ENCODE measurements at regions not wholly inside any gene's neighbourhood (a gene's known extent, or its start where the extent isn't known, plus 50 kb on each side); places are given as distances from the start of the nearest gene placed in this dataset.
"Not testable (repeated sequence)": the region's sequence is repeated elsewhere in the genome, so short reads cannot be mapped to it uniquely, and the experiment has no call there.

- H3K4me1 ChIP-seq (ENCODE audit: insufficient read depth, low read length): no peaks in the 10 kb centered on the region
- Mint-ChIP-seq H3K4me3 (ENCODE audit: unreplicated experiment) (no peak overlapping the region), H3K27ac (ENCODE audit: unreplicated experiment) (no peak overlapping the region), H3K27me3 (ENCODE audit: low read depth, unreplicated experiment) (peaks cover 13% of the 10 kb centered on the region), H3K4me1 (ENCODE audit: low read depth, unreplicated experiment) (peaks cover 8% of the 10 kb centered on the region), H3K9me3 (ENCODE audit: unreplicated experiment) (peaks cover 11% of the 10 kb centered on the region), H3K36me3 (ENCODE audit: low read depth, unreplicated experiment) (no peaks in the 10 kb centered on the region)
- no peak overlapping the region for H3K27ac ChIP-seq (ENCODE audit: low read depth, low read length)
- no peak for DNase-seq (ENCODE audit: low read depth)
- H3K36me3 ChIP-seq (ENCODE audit: insufficient read depth, low read length): no peaks in the 10 kb centered on the region
- no peak overlapping the region for H3K9ac ChIP-seq (ENCODE audit: low read length)
- H4K20me1 ChIP-seq (ENCODE audit: insufficient read depth, low read length): no peaks in the 10 kb centered on the region
- no peak overlapping the region for H3K4me2 ChIP-seq (ENCODE audit: low read length)
- FAIRE-seq: no peak
- H3K4me3 ChIP-seq (ENCODE audit: insufficient read depth, low read depth, low read length): no peak overlapping the region
- no peak for TF ChIP-seq EZH2 (IDR thresholded peaks at IDR 0.05; ENCODE audit: insufficient read depth, low read length)
- TF ChIP-seq CTCF (IDR thresholded peaks at IDR 0.05; ENCODE audit: insufficient read depth, low read depth, low read length): no peak
- H2AFZ ChIP-seq (ENCODE audit: low read depth, low read length): no peak overlapping the region
- H3K79me2 ChIP-seq (ENCODE audit: insufficient read depth, low read length): no peaks in the 10 kb centered on the region
- no peaks in the 10 kb centered on the region for H3K27me3 ChIP-seq (ENCODE audit: insufficient read depth, low read length)
- H3K9me3 ChIP-seq (ENCODE audit: insufficient read depth, low read depth, low read length): no peaks in the 10 kb centered on the region
Measured at GRCh38 chr3:13998831-13999230, 119.0 kb upstream of the WNT7A start.

- not testable (repeated sequence) for H3K9ac ChIP-seq (ENCODE audit: low read length); H3K4me1 Mint-ChIP-seq (ENCODE audit: low read depth, unreplicated experiment); H3K27ac Mint-ChIP-seq (ENCODE audit: unreplicated experiment); H3K4me2 ChIP-seq (ENCODE audit: low read length); H3K36me3 ChIP-seq (ENCODE audit: insufficient read depth, low read length); H3K9me3 ChIP-seq (ENCODE audit: insufficient read depth, low read depth, low read length); H3K4me3 Mint-ChIP-seq (ENCODE audit: unreplicated experiment); H3K27ac ChIP-seq (ENCODE audit: low read depth, low read length); H2AFZ ChIP-seq (ENCODE audit: low read depth, low read length); H4K20me1 ChIP-seq (ENCODE audit: insufficient read depth, low read length); H3K4me1 ChIP-seq (ENCODE audit: insufficient read depth, low read length); H3K79me2 ChIP-seq (ENCODE audit: insufficient read depth, low read length); H3K4me3 ChIP-seq (ENCODE audit: insufficient read depth, low read depth, low read length); FAIRE-seq; DNase-seq (ENCODE audit: low read depth); H3K36me3 Mint-ChIP-seq (ENCODE audit: low read depth, unreplicated experiment); H3K27me3 ChIP-seq (ENCODE audit: insufficient read depth, low read length)
- Mint-ChIP-seq H3K27me3 (ENCODE audit: low read depth, unreplicated experiment) (peaks cover 14% of the 10 kb centered on the region), H3K9me3 (ENCODE audit: unreplicated experiment) (peaks cover 11% of the 10 kb centered on the region)
Measured at GRCh38 chr3:13995216-13995615, 115.3 kb upstream of the WNT7A start.

GRCh38 chr3:13988925-13989324 lies 109.1 kb upstream of the WNT7A start:
- not testable (repeated sequence) for H3K36me3 Mint-ChIP-seq (ENCODE audit: low read depth, unreplicated experiment); H3K79me2 ChIP-seq (ENCODE audit: insufficient read depth, low read length); H3K27me3 ChIP-seq (ENCODE audit: insufficient read depth, low read length); H4K20me1 ChIP-seq (ENCODE audit: insufficient read depth, low read length); H3K27me3 Mint-ChIP-seq (ENCODE audit: low read depth, unreplicated experiment); H3K4me2 ChIP-seq (ENCODE audit: low read length); H2AFZ ChIP-seq (ENCODE audit: low read depth, low read length); H3K4me1 ChIP-seq (ENCODE audit: insufficient read depth, low read length); H3K4me3 ChIP-seq (ENCODE audit: insufficient read depth, low read depth, low read length); FAIRE-seq; H3K9me3 Mint-ChIP-seq (ENCODE audit: unreplicated experiment); H3K9me3 ChIP-seq (ENCODE audit: insufficient read depth, low read depth, low read length); H3K36me3 ChIP-seq (ENCODE audit: insufficient read depth, low read length); DNase-seq (ENCODE audit: low read depth); H3K27ac ChIP-seq (ENCODE audit: low read depth, low read length); H3K9ac ChIP-seq (ENCODE audit: low read length); H3K27ac Mint-ChIP-seq (ENCODE audit: unreplicated experiment); H3K4me1 Mint-ChIP-seq (ENCODE audit: low read depth, unreplicated experiment); H3K4me3 Mint-ChIP-seq (ENCODE audit: unreplicated experiment)

GRCh38 chr3:13976469-13976868 lies 96.6 kb upstream of the WNT7A start:
- Histone ChIP-seq H3K27me3 (ENCODE audit: insufficient read depth, low read length) (no peaks in the 10 kb centered on the region), H3K4me1 (ENCODE audit: insufficient read depth, low read length) (no peaks in the 10 kb centered on the region), H3K9me3 (ENCODE audit: insufficient read depth, low read depth, low read length) (no peaks in the 10 kb centered on the region), H3K27ac (ENCODE audit: low read depth, low read length) (no peak overlapping the region), H3K9ac (ENCODE audit: low read length) (no peak overlapping the region), H3K4me3 (ENCODE audit: insufficient read depth, low read depth, low read length) (no peak overlapping the region), H4K20me1 (ENCODE audit: insufficient read depth, low read length) (no peaks in the 10 kb centered on the region), H3K79me2 (ENCODE audit: insufficient read depth, low read length) (no peaks in the 10 kb centered on the region), H3K4me2 (ENCODE audit: low read length) (no peak overlapping the region), H2AFZ (ENCODE audit: low read depth, low read length) (no peak overlapping the region), H3K36me3 (ENCODE audit: insufficient read depth, low read length) (no peaks in the 10 kb centered on the region)
- FAIRE-seq (no peak), DNase-seq (ENCODE audit: low read depth) (no peak)
- no peak overlapping the region for H3K4me3 Mint-ChIP-seq (ENCODE audit: unreplicated experiment)
- no peaks in the 10 kb centered on the region for H3K36me3 Mint-ChIP-seq (ENCODE audit: low read depth, unreplicated experiment)
- H3K9me3 Mint-ChIP-seq (ENCODE audit: unreplicated experiment): peaks cover 10% of the 10 kb centered on the region
- TF ChIP-seq CTCF (IDR thresholded peaks at IDR 0.05; ENCODE audit: insufficient read depth, low read depth, low read length): no peak
- TF ChIP-seq EZH2 (IDR thresholded peaks at IDR 0.05; ENCODE audit: insufficient read depth, low read length): no peak
- no peaks in the 10 kb centered on the region for H3K4me1 Mint-ChIP-seq (ENCODE audit: low read depth, unreplicated experiment)
- H3K27ac Mint-ChIP-seq (ENCODE audit: unreplicated experiment): no peak overlapping the region
- H3K27me3 Mint-ChIP-seq (ENCODE audit: low read depth, unreplicated experiment): peaks cover 2% of the 10 kb centered on the region

Data from astrocyte (in vitro differentiated cells and primary cell).